Adrenal gland (tissue), 9 donors: ENCODE measurements at regions not wholly inside any gene's neighbourhood (a gene's known extent, or its start where the extent isn't known, plus 50 kb on each side); places are given as distances from the start of the nearest gene placed in this dataset.

Experiments used
- DNase-seq, 7 donors: peaks; one replicate each; pipeline ENCODE4 v3.0.0-alpha.2; 2019 to 2020
- H3K27ac ChIP-seq, 5 donors: fragments of 200-600 bp; sonication (generic) in 4 of 5; 1 replicate in 3 of 5; 2 replicates in 2 of 5; pipeline versions ENCODE4 v1.5.1 to v1.8.0; 2016 to 2020; ENCODE audit warnings: mild to moderate bottlenecking in 1 of 5
- H3K27me3 ChIP-seq: fragments of 200-600 bp; 2 replicates; pipeline ENCODE4 v1.8.0; 2021
- H3K36me3 ChIP-seq, 2 donors: fragments of 200-600 bp; replicated peaks in 1 of 2; 1 replicate in 1 of 2; 2 replicates in 1 of 2; pipeline versions ENCODE4 v1.5.1 to v1.8.0; 2018 to 2022
- H3K4me1 ChIP-seq, 2 donors: fragments of 200-600 bp; replicated peaks in 1 of 2; 1 replicate in 1 of 2; 2 replicates in 1 of 2; pipeline versions ENCODE4 v1.5.1 to v1.8.0; 2018 to 2021
- H3K4me3 ChIP-seq, 4 donors: fragments of 200-600 bp; sonication (generic) in 3 of 4; one replicate each; pipeline ENCODE4 v1.5.1; 2016 to 2018
- H3K9me3 ChIP-seq, 3 donors: fragments of 200-600 bp; sonication (generic) in 1 of 3; replicated peaks in 1 of 3; 1 replicate in 2 of 3; 2 replicates in 1 of 3; pipeline versions ENCODE4 v1.5.1 to v1.8.0; 2016 to 2021
- CTCF ChIP-seq, 6 experiments: fragments of 450-650 bp in 4 of 6; fragments of 200-600 bp in 2 of 6; sonication (generic) in 1 of 6; IDR thresholded peaks; 1 replicate in 5 of 6; 2 replicates in 1 of 6; pipeline versions ENCODE4 v1.5.1 to v1.8.0; 2016 to 2021; ENCODE audit warnings: antibody characterized with exemption in 6 of 6, mild to moderate bottlenecking in 2 of 6, moderate library complexity in 1 of 6
- POLR2A ChIP-seq, 2 donors: fragments of 450-650 bp; IDR thresholded peaks; one replicate each; pipeline ENCODE4 v1.6.1; 2017; ENCODE audit warnings: antibody characterized with exemption in 2 of 2, mild to moderate bottlenecking in 2 of 2, moderate library complexity in 1 of 2
- WGBS, 4 donors: extraction: QIAGEN DNeasy Blood & Tissue Kit in 2 of 4; methylation state at CpG; one replicate each; pipeline versions ENCODE4 v1.1.5 to v1.1.7; 2013 to 2017; 5-methylcytosine and 5-hydroxymethylcytosine counted together
- intact Hi-C, 2 donors: fragments of 100-400 bp; cut with DNase I; formaldehyde crosslinking; loops; one replicate each; pipeline versions ENCODE4 v1.14.1 to v1.15.0; 2022 to 2023
- donor health status: healthy with polysubstance abuse.
- donor health status: Bipolar disorder and iron deficiency.
- donor health status: DM: yes; HTN: yes; CAD: no.
- donor health status: DM: no; HTN: no; CAD: no.
- donor health status: DM: no; HTN: no; CAD: no.

- no peaks in the 10 kb centered on the region for H3K27me3 ChIP-seq
- intact Hi-C loops: no loop called here
- TF ChIP-seq POLR2A (IDR thresholded peaks at IDR 0.05) (no peak), CTCF (IDR thresholded peaks at IDR 0.05) (no peak)
Observed at GRCh38 chr5:40307920-40308319, 371.8 kb upstream of the PTGER4 start.

GRCh38 chr5:40306869-40307487, 372.7 kb upstream of the PTGER4 start:
- H3K27me3 ChIP-seq: no peaks in the 10 kb centered on the region
- H3K36me3 ChIP-seq: no peaks in the 10 kb centered on the region
- intact Hi-C loops: no loop called here
- no peak overlapping the region for H3K27ac ChIP-seq
- DNase-seq: no peak
- no peaks in the 10 kb centered on the region for H3K9me3 ChIP-seq
- H3K4me1 ChIP-seq: no peaks in the 10 kb centered on the region
- WGBS, 4 donors: 78 to 83% (median 81%) methylated on average over 2 of the region's 2 CpGs
- no peak overlapping the region for H3K4me3 ChIP-seq
- no peak for TF ChIP-seq POLR2A (IDR thresholded peaks at IDR 0.05)
- TF ChIP-seq CTCF (IDR thresholded peaks at IDR 0.05): no peak

More at GRCh38 chr5:40307920-40308319, 371.8 kb upstream of the PTGER4 start:
- Histone ChIP-seq H3K4me1 (no peaks in the 10 kb centered on the region), H3K9me3 (no peaks in the 10 kb centered on the region), H3K36me3 (no peaks in the 10 kb centered on the region), H3K4me3 (no peak overlapping the region), H3K27ac (no peak overlapping the region)
- DNase-seq: no peak

GRCh38 chr5:40292006-40292405, 387.7 kb upstream of the PTGER4 start:
- 65 to 83% (median 78%) methylated on average over 3 of the region's 3 CpGs for WGBS, 4 donors
- no peaks in the 10 kb centered on the region for H3K27me3 ChIP-seq
- no peak overlapping the region for H3K4me3 ChIP-seq
- no peaks in the 10 kb centered on the region for H3K9me3 ChIP-seq
- intact Hi-C loops: no loop called here
- H3K36me3 ChIP-seq: no peaks in the 10 kb centered on the region
- no peaks in the 10 kb centered on the region for H3K4me1 ChIP-seq
- no peak for TF ChIP-seq CTCF (IDR thresholded peaks at IDR 0.05)
- TF ChIP-seq POLR2A (IDR thresholded peaks at IDR 0.05): no peak
- H3K27ac ChIP-seq: no peak overlapping the region
- no peak for DNase-seq

GRCh38 chr5:40291338-40291737, 388.4 kb upstream of the PTGER4 start:
- H3K4me1 ChIP-seq: no peaks in the 10 kb centered on the region
- intact Hi-C loops: no loop called here
- 63 to 84% (median 71%) methylated on average over 2 of the region's 2 CpGs for WGBS, 4 donors
- H3K27ac ChIP-seq: no peak overlapping the region
- TF ChIP-seq CTCF (IDR thresholded peaks at IDR 0.05): no peak
- TF ChIP-seq POLR2A (IDR thresholded peaks at IDR 0.05): no peak
- no peak for DNase-seq
- H3K4me3 ChIP-seq: no peak overlapping the region
- no peaks in the 10 kb centered on the region for H3K36me3 ChIP-seq
- no peaks in the 10 kb centered on the region for H3K9me3 ChIP-seq
- H3K27me3 ChIP-seq: no peaks in the 10 kb centered on the region
